CD14-positive monocyte (primary cell): ENCODE measurements at regions not wholly inside any gene's neighbourhood (a gene's known extent, or its start where the extent isn't known, plus 50 kb on each side); places are given as distances from the start of the nearest gene placed in this dataset.

Source experiments
- DNase-seq, 3 donors: peaks; one replicate each; pipeline ENCODE4 v3.0.0-alpha.2; 2011 to 2022
- H2AFZ ChIP-seq: 2 replicates; pipeline ENCODE4 v1.6.0; 2012; ENCODE audit warnings: mild to moderate bottlenecking, low read depth, low read length, inconsistent platforms; ENCODE audit not compliant: insufficient read depth, poor library complexity, severe bottlenecking
- H3K27ac ChIP-seq, 2 donors: 1 replicate in 1 of 2; 2 replicates in 1 of 2; pipeline ENCODE4 v1.5.1; 2012 to 2013; ENCODE audit warnings: low read length in 2 of 2, control low read depth in 1 of 2, inconsistent platforms in 1 of 2, low read depth in 1 of 2, mild to moderate bottlenecking in 1 of 2
- H3K27me3 ChIP-seq, 2 donors: one replicate each; pipeline versions ENCODE4 v1.6.0 to v1.6.1; 2011 to 2013; ENCODE audit warnings: low read length in 2 of 2; ENCODE audit not compliant: control insufficient read depth in 2 of 2, insufficient read depth in 2 of 2
- H3K36me3 ChIP-seq, 2 donors: replicated peaks in 1 of 2; 1 replicate in 1 of 2; 2 replicates in 1 of 2; pipeline versions ENCODE4 v1.5.1 to v1.6.1; 2012 to 2013; ENCODE audit warnings: low read length in 2 of 2, control low read depth in 1 of 2, inconsistent platforms in 1 of 2, mild to moderate bottlenecking in 1 of 2; ENCODE audit not compliant: insufficient read depth in 2 of 2, control insufficient read depth in 1 of 2
- H3K4me1 ChIP-seq, 2 donors: 1 replicate in 1 of 2; 2 replicates in 1 of 2; pipeline versions ENCODE4 v1.5.1 to v1.6.1; 2012 to 2013; ENCODE audit warnings: low read length in 2 of 2, control low read depth in 1 of 2, inconsistent platforms in 1 of 2, mild to moderate bottlenecking in 1 of 2, moderate library complexity in 1 of 2; ENCODE audit not compliant: insufficient read depth in 2 of 2, control insufficient read depth in 1 of 2
- H3K4me2 ChIP-seq: replicated peaks from 2 replicates; pipeline ENCODE3; 2012; ENCODE audit warnings: low read length, moderate library complexity, mild to moderate bottlenecking; ENCODE audit not compliant: poor library complexity, severe bottlenecking; ENCODE audit errors: extremely low read depth
- H3K4me3 ChIP-seq, 3 experiments: fragments of 200-600 bp in 1 of 3; sonication (generic) in 1 of 3; replicated peaks in 1 of 3; 1 replicate in 2 of 3; 2 replicates in 1 of 3; pipeline ENCODE4 v1.5.1; 2011 to 2013; ENCODE audit warnings: low read length in 3 of 3, mild to moderate bottlenecking in 3 of 3, control low read depth in 2 of 3, low read depth in 2 of 3, inconsistent platforms in 1 of 3, moderate library complexity in 1 of 3
- H3K79me2 ChIP-seq: 2 replicates; pipeline ENCODE4 v1.6.0; 2012; ENCODE audit warnings: mild to moderate bottlenecking, control low read depth, inconsistent platforms, low read length, moderate library complexity; ENCODE audit not compliant: insufficient read depth
- H3K9ac ChIP-seq: 2 replicates; pipeline ENCODE4 v1.6.0; 2017; ENCODE audit warnings: low read length, mild to moderate bottlenecking; ENCODE audit not compliant: insufficient read depth, poor library complexity, severe bottlenecking
- H3K9me3 ChIP-seq, 2 donors: replicated peaks in 1 of 2; 1 replicate in 1 of 2; 2 replicates in 1 of 2; pipeline versions ENCODE4 v1.5.1 to v1.6.1; 2012 to 2013; ENCODE audit warnings: low read length in 2 of 2, control low read depth in 1 of 2; ENCODE audit not compliant: control insufficient read depth in 1 of 2, insufficient read depth in 1 of 2
- H4K20me1 ChIP-seq: 2 replicates; pipeline ENCODE4 v1.6.0; 2012; ENCODE audit warnings: mild to moderate bottlenecking, low read length, control low read depth, moderate library complexity; ENCODE audit not compliant: insufficient read depth
- H3K27ac Mint-ChIP-seq, 7 donors: one replicate each; pipeline ENCODE4 v1.8.0; 2020; ENCODE audit warnings: mild to moderate bottlenecking in 7 of 7, mixed read lengths in 7 of 7, moderate library complexity in 6 of 7, inconsistent platforms in 2 of 7
- H3K27me3 Mint-ChIP-seq, 3 donors: one replicate each; pipeline ENCODE4 v1.8.0; 2021 to 2022; ENCODE audit warnings: low read depth in 3 of 3, mild to moderate bottlenecking in 3 of 3, mixed read lengths in 3 of 3, moderate library complexity in 3 of 3, inconsistent platforms in 1 of 3
- H3K36me3 Mint-ChIP-seq, 2 donors: one replicate each; pipeline ENCODE4 v1.8.0; 2020; ENCODE audit warnings: mixed read lengths in 2 of 2, inconsistent platforms in 1 of 2, mild to moderate bottlenecking in 1 of 2
- H3K4me1 Mint-ChIP-seq: one replicate; pipeline ENCODE4 v1.8.0; 2020; ENCODE audit warnings: mild to moderate bottlenecking, mixed read lengths
- H3K4me3 Mint-ChIP-seq, 2 donors: one replicate each; pipeline ENCODE4 v1.8.0; 2020; ENCODE audit warnings: mild to moderate bottlenecking in 2 of 2, mixed read lengths in 2 of 2, moderate library complexity in 1 of 2
- H3K9me3 Mint-ChIP-seq, 7 donors: one replicate each; pipeline ENCODE4 v1.8.0; 2020 to 2022; ENCODE audit warnings: mixed read lengths in 7 of 7, mild to moderate bottlenecking in 6 of 7, moderate library complexity in 6 of 7, inconsistent platforms in 2 of 7
- WGBS: methylation state at CpG from one replicate; pipeline ENCODE4 v1.1.5; 2013; ENCODE audit warnings: missing lambda C conversion rate; ENCODE audit not compliant: insufficient coverage; 5-methylcytosine and 5-hydroxymethylcytosine counted together
- intact Hi-C, 2 donors: fragments of 100-400 bp; cut with micrococcal nuclease; formaldehyde crosslinking; loops; one replicate each; pipeline versions ENCODE4 v1.15.0 to v1.15.1; 2023
- TF ChIP-seq, protein P1 (sequence below): fragments of 200-600 bp; IDR thresholded peaks from one replicate; pipeline ENCODE4 v1.8.0; 2022; ENCODE audit warnings: antibody characterized with exemption, mild to moderate bottlenecking

DNA sequence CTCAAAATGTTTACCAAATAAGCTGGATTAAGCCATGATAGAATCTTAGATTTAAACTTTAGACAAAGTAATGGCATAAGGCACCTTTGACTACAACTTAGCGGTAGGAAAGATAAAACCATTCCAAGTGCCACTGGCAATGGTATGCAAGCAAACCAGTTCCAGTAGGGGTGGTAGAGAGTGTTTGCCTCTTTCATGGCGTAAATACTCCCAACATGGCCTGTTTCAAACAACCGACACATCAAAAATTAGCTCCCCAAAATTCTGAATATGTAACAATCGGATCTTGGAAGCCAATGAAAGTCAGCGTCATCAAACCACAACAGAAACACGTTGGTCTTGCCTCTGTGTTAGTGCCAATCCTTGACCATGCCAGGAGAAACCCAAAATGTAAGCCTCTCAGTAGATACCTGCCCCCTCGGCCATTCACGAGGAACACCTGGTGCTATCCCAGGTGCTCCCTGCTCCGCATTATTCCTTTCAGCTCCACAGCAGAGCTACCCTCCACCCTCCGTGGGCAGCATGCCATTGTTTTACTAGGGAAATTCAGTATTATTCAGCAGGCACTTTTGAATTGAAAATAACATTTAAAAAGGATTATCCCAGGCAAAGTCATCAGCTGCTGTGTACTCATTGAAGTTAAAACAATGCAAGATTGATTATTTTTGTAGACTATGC, 307.8 kb upstream of the CDH11 start:
- Mint-ChIP-seq H3K36me3 (no peaks in the 10 kb centered on the region), H3K9me3 (peaks cover 0 to 7% (median 3%) of the 10 kb centered on the region in 7 donors), H3K27ac (no peak overlapping the region), H3K4me3 (no peak overlapping the region), H3K27me3 (peaks cover 0 to 3% (median 0%) of the 10 kb centered on the region in 3 donors), H3K4me1 (no peaks in the 10 kb centered on the region)
- H4K20me1 ChIP-seq, result no peaks in the 10 kb centered on the region
- no peak overlapping the region for H3K9ac ChIP-seq
- H3K4me2 ChIP-seq, result no peak overlapping the region
- 80% methylated on average over 3 of the region's 10 CpGs for WGBS
- no peak overlapping the region for H3K4me3 ChIP-seq
- no peaks in the 10 kb centered on the region for H3K79me2 ChIP-seq
- DNase-seq, result no peak
- TF ChIP-seq, protein P1, sequence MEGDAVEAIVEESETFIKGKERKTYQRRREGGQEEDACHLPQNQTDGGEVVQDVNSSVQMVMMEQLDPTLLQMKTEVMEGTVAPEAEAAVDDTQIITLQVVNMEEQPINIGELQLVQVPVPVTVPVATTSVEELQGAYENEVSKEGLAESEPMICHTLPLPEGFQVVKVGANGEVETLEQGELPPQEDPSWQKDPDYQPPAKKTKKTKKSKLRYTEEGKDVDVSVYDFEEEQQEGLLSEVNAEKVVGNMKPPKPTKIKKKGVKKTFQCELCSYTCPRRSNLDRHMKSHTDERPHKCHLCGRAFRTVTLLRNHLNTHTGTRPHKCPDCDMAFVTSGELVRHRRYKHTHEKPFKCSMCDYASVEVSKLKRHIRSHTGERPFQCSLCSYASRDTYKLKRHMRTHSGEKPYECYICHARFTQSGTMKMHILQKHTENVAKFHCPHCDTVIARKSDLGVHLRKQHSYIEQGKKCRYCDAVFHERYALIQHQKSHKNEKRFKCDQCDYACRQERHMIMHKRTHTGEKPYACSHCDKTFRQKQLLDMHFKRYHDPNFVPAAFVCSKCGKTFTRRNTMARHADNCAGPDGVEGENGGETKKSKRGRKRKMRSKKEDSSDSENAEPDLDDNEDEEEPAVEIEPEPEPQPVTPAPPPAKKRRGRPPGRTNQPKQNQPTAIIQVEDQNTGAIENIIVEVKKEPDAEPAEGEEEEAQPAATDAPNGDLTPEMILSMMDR, result no peak
- no peaks in the 10 kb centered on the region for H3K27me3 ChIP-seq
- H2AFZ ChIP-seq, result no peak overlapping the region
- intact Hi-C loops, result no loop called here
- no peaks in the 10 kb centered on the region for H3K36me3 ChIP-seq
- H3K4me1 ChIP-seq, result no peaks in the 10 kb centered on the region
- no peaks in the 10 kb centered on the region for H3K9me3 ChIP-seq
- H3K27ac ChIP-seq, result no peak overlapping the region

DNA sequence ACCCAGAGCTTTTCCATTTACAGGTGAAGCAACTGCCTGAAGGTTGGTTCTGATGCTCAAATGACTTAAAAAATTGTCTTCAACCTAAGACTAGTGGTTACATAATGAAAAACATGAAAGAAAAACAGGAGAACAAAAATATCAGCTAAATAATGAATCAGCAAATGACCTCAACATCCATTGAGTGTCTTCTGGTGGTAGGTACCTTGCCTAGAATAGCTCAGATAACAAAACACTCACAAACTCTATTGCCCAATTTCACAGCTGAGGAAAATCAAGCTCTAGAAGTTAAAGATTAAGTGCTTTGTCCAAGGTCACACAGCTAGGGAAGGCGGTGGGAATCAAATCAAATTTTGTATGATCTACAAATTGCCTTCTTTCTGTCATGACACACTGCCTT, 304.6 kb upstream of the CDH11 start:
- H3K27ac Mint-ChIP-seq, result no peak overlapping the region
- Histone ChIP-seq H2AFZ (no peak overlapping the region), H3K27me3 (no peaks in the 10 kb centered on the region), H3K4me1 (no peaks in the 10 kb centered on the region), H3K4me3 (no peak overlapping the region), H3K9ac (no peak overlapping the region), H3K9me3 (peaks cover 0 to 4% of the 10 kb centered on the region in 2 donors), H4K20me1 (no peaks in the 10 kb centered on the region), H3K27ac (no peak overlapping the region), H3K36me3 (no peaks in the 10 kb centered on the region), H3K4me2 (no peak overlapping the region), H3K79me2 (no peaks in the 10 kb centered on the region)
- no peak for DNase-seq
- intact Hi-C loops, result no loop called here
- TF ChIP-seq, protein P1, result no peak
- H3K4me3 Mint-ChIP-seq, result no peak overlapping the region
- WGBS, result no CpG with 5 or more reads among the region's 1 CpG
- no peaks in the 10 kb centered on the region for H3K36me3 Mint-ChIP-seq
- peaks cover 0 to 1% (median 0%) of the 10 kb centered on the region in 3 donors for H3K27me3 Mint-ChIP-seq
- H3K9me3 Mint-ChIP-seq, result peaks cover 0 to 8% (median 3%) of the 10 kb centered on the region in 7 donors
- H3K4me1 Mint-ChIP-seq, result no peaks in the 10 kb centered on the region
